AG20443 (cell line): ENCODE measurements at regions not wholly inside any gene's neighbourhood (a gene's known extent, or its start where the extent isn't known, plus 50 kb on each side); places are given as distances from the start of the nearest gene placed in this dataset.
"Not testable (repeated sequence)": the region's sequence is repeated elsewhere in the genome, so short reads cannot be mapped to it uniquely, and the experiment has no call there.

Experiments
- DNase-seq: peaks from one replicate; pipeline ENCODE4 v3.0.0; 2012; ENCODE audit warnings: low spot score, mixed read lengths

DNA sequence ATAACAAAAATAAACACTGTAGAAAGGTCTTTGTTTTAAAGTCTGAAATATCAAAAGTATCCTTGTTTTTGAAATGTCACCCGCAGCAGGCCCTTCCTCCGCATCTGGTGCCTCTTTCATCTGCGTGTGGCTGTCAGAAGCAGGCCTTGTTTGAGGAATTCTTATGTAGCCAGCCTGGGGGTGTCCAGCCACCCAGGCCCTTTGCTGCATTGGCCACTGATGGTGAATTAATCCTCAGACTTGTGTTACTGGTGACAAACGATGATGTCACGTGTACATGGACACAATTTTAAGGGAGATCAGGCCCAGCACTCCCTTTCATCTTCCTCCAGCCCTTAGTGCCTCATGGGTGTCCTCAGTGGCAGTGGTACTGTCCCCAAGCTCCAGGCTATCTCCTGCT, 208.0 kb upstream of the GALNT2 start:
- DNase-seq = no peak

DNA sequence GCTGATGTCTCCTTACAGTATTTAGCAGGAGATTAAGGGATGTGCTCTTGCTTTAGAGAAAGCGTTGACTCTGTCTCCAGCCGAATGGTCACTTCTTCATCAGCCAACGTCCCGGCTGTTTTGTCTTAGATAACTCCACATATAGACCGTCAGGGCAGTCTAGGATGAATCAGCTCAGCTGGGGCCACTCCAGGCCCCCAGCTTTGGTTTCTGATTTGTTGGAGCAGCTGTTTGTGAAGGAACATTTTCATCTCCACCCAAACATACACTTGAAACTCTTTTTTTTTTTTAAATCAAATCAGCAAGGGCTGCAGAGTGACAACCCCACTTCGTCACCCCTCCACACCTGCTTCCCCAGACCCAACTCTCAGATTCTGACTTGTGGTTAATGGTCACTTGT, 206.1 kb upstream of the GALNT2 start:
- DNase-seq = no peak

DNA sequence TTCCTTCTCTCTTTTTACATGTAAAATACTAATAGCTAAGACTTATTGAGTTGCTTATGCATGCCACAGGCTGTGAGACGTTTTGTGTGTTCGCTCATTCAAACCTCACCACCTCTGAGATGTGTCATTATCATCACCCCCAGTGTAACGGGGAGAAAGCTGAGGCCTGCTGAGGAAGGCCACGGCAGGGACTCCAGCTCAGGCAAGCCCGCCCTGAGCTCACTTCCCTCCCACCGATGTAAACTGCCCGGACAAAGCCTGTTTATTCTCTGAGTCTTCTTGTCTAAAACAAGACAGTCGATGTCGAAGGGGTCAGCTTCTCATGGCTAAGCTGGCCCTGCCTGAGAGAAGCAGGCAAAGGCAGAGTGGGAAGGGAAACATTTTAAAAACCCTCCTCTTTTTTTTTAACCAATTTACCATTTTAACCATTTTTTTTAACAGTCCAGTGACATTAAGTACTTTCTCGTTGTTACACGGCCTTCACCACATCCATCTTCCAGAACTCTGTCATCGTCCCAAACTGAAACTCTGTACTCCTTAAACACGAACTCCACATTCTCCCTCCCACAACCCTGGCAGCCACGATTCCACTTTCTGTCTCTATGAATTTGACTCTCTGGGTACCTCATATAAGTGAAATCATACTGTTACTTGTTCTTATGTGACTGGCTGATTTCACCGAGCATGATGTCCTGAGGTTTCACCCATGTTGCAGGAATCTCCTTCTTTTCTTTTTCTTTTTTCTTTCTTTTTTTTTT, 204.8 kb upstream of the GALNT2 start:
- DNase-seq = no peak

GRCh38 chr1:229863651-229864545, 203.1 kb upstream of the GALNT2 start:
- DNase-seq = no peak

GRCh38 chr1:229864686-229865230, 202.3 kb upstream of the GALNT2 start:
- DNase-seq = no peak

DNA sequence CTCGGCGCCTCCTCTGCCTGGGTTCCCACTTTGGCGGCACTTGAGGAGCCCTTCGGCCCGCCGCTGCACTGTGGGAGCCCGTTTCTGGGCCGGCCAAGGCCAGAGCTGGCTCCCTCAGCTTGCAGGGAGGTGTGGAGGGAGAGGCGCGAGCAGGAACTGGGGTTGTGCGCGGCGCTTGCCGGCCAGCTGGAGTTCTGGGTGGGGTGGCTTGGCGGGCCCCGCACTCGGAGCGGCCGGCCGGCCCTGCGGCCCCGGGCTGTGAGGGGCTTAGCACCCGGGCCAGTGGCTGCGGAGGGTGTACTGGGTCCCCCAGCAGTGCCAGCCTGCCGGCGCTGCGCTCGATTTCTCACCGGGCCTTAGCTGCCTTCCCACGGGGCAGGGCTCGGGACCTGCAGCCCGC, 201.7 kb upstream of the GALNT2 start:
- DNase-seq = not testable (repeated sequence)

DNA sequence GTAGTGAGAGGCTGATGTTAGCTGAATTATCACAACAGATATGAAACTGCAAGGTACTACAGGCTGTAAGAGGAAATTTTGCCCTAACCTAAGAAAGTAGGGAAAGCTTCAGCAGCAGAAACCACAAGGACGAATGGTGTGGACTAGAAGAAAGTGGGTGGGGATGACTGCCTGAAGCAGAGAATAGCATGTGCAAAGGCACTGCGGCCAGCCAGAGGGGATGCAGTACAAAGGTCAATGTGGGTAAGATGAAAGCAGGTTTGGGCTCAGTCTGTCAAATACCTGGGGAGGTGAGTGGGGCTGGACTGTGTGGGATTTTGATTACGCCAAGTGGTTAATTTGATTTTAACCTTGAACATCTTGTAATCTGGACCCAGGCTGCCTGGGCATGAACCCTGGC, 199.3 kb upstream of the GALNT2 start:
- DNase-seq = no peak

DNA sequence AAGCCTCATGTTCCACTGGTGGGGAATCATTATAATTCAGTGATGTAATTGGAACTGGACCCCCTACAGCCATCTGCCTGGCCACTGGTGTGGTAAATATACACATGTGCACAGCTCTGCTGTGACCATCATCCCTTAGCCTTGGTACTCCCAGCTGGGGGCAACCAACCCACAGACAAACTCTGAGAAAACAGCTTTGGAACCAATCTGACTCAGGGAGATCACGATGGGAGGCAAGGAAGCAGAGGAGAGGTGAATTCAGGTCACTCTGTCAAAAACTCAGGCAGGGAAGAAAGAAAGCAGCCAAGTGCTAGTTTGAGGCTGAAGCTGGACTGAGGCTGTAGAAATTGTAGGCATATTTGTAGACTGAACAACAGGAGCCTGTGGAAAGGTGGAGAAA, 197.8 kb upstream of the GALNT2 start:
- DNase-seq = no peak

- DNase-seq = no peak
These were observed 197.4 kb upstream of the GALNT2 start for GRCh38 chr1:229869687-229870086.

DNA sequence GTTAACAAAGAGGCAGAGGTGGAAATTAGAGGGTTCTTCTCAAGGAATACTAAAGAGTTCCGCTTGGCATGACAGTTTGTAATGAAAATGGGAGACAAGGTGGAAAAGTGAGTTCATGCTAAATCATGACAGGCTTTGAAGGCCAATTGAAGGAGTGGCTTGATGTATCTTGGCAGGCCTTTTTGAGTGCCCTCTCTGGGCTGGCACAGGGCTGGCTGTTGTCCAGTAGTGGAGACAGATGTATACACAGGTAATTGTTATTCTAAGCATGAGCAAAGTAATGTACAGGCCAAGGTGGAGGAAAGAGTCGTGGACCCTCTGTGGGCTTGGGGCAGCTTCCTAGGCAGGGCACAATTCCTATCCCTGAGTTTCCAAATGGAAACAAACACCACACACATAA, 196.7 kb upstream of the GALNT2 start:
- no peak for DNase-seq

- DNase-seq = no peak
These were observed 195.9 kb upstream of the GALNT2 start for GRCh38 chr1:229871078-229871676.

DNA sequence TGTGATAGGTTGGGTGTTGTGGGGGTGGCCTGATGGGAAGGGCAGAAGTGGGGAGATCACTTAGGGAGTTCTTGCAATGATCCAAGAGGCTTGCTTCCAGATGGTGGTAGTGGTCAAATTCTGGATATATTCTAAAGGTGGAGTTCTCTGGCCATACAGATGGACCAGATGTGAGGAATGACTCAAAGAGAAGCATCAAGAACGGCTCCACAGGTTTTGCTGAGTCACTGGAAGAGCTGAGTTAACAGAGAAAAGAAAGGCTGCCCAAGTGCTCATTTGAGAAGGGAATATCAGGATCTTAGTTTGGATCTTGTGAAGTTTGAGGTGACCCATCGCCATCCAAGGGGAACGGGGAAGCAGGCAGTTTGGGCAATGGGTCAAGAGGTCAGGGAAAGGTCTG, 192.9 kb upstream of the GALNT2 start:
- no peak for DNase-seq

- DNase-seq = no peak
These were observed 192.4 kb upstream of the GALNT2 start for GRCh38 chr1:229874609-229875008.

- no peak for DNase-seq
These were observed 192.0 kb upstream of the GALNT2 start for GRCh38 chr1:229875086-229875485.

- DNase-seq = no peak
These were observed 187.3 kb upstream of the GALNT2 start for GRCh38 chr1:229879746-229880145.

DNA sequence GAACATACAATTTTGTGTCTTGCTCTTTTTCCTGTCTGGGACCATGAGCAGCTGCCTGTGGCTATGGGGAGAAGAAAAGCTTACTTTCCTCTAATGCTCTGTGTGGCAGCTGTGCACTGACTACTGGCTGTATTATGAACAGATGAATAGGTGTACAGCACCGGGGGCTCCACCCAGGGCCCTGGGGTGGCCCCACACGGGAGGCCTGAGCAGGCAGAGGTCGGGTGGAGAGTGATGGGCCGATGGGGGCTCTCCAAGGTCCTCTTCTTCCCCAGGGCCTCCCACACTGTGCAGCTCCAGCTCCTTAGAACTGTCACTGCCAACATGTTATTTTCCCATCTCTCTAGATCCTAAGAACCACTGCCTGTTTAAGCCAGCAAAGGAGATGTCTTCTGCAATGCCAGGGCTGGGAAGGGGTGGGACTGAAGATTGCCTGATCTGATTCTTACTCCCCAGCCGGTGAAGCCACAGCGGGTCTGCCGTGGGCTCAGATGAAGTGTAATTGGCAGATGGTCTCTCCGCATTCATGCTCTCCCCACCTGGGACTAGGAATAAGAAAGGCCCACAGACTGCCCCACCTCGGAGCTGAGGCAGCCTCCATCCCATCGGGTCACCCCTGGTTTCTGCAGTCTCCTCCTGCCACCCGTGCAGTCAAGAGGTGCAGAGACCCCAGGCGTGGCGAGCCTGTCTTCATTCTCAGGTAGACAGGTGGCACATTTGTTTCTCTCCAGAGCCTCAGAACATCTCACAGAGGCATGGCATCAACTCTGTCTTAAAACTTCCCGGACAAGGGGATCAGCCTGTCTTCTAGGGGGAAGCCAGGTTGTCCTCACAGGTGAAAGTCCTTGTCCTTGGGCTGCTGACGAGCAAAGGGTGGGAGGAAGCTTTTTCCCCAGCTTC, 186.5 kb upstream of the GALNT2 start:
- DNase-seq = no peak

GRCh38 chr1:229882621-229883020, 184.4 kb upstream of the GALNT2 start:
- peak; percentile 5 for DNase-seq

GRCh38 chr1:229883504-229884200, 183.4 kb upstream of the GALNT2 start:
- peak; percentile 5 for DNase-seq

GRCh38 chr1:229884765-229885164, 182.3 kb upstream of the GALNT2 start:
- peak; percentile 8 for DNase-seq

DNA sequence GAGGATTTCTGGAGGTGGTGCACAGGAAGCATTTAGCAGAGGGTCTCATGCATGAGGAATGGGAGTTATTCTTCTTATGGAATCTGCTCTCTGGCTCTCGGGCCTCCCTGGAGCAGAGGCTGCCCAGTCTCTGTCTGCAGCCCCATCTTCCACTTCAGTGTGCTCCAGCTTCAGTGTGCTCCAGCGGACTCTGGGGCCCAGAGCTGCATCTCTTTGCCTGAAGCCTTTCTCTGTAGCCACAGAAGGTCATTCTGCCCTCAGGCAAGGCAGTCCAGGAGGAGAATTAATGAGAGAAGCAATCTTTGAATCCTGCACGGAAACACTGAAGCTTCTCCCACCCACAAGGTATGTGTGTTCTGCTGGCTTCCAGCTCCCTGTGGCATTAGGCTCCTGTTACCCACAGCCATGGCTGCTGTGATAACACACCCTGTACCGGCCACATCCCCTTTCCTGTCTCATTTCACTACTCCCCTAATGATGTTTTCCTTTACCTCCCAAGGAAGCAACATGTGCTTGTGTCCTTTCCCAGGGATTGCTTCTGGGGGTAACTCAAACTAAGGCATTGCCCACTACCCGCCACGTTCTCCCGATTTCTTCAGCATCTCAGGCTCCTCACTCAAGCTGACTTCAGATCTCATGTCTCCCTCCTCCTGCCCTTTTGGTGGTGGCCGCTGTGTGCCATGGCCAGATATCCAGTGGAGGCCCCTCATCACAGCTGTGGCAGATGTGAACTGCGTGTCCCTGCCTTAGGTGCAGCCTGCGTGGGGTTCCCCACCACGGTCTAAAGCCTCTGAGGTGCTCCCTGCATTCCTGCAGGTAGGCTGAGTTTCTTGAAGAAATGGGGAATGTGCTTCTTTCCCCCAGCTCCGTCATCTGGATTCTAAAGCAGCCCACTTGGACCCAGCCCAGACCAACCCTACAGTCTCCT, 181.2 kb upstream of the GALNT2 start:
- peak; percentile 5 for DNase-seq
